ENCODE measurements at regions not wholly inside any gene's neighbourhood (a gene's known extent, or its start where the extent isn't known, plus 50 kb on each side); places are given as distances from the start of the nearest gene placed in this dataset.

DNA sequence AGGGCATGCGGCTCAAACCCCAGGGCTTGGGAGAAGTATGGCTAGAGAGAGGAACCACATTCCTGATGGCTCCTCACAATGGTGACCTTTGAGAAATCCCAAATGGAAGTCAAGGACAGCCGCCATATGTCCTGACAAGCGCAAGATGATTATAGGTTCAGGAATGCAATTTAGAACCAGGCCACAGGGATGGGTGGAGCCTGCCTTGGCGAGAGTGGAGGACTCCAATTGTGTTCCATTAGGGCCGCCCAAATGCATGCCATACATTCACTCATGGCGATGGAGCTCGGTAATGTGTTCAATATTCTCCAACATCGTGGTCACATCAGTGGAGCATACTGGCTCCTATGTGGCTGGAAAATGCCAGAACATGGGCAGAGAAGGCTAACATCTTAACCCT lies 662.9 kb upstream of the ID2 start:
- CTCF ChIA-PET, result no interaction called here
- Histone ChIP-seq H3K4me3 (ENCODE audit: low read depth, low read length) (no peak overlapping the region), H3K36me3 (ENCODE audit: control insufficient read depth, insufficient read depth, low read length) (no peaks in the 10 kb centered on the region), H3K27me3 (replicated peaks; ENCODE audit: control insufficient read depth, insufficient read depth, low read length) (no peaks in the 10 kb centered on the region), H3K9me3 (no peaks in the 10 kb centered on the region), H3K4me1 (no peaks in the 10 kb centered on the region)
- H3K4me3 Mint-ChIP-seq (ENCODE audit: unreplicated experiment), result no peak overlapping the region
- H3K27ac Mint-ChIP-seq (ENCODE audit: unreplicated experiment), result no peak overlapping the region
- intact Hi-C loops (cut with micrococcal nuclease; ENCODE audit: unreplicated experiment), result no loop called here
- POLR2A ChIA-PET, result no interaction called here
- no peak for DNase-seq
- H3K36me3 Mint-ChIP-seq (ENCODE audit: insufficient read depth, unreplicated experiment), result no peaks in the 10 kb centered on the region
- H3K27me3 Mint-ChIP-seq (ENCODE audit: insufficient read depth, unreplicated experiment), result peaks cover 13% of the 10 kb centered on the region
- H3K4me1 Mint-ChIP-seq (ENCODE audit: low read depth, unreplicated experiment), result no peaks in the 10 kb centered on the region
- H3K9me3 Mint-ChIP-seq (ENCODE audit: unreplicated experiment), result no peaks in the 10 kb centered on the region
- no TSS peak for BruUV-seq (replicated peaks)
- TF ChIP-seq CTCF (IDR thresholded peaks at IDR 0.05; ENCODE audit: insufficient read depth in 1 of 2, low read depth in 1 of 2, low read length in 1 of 2, severe bottlenecking in 1 of 2, unreplicated experiment in 1 of 2), result no peak

DNA sequence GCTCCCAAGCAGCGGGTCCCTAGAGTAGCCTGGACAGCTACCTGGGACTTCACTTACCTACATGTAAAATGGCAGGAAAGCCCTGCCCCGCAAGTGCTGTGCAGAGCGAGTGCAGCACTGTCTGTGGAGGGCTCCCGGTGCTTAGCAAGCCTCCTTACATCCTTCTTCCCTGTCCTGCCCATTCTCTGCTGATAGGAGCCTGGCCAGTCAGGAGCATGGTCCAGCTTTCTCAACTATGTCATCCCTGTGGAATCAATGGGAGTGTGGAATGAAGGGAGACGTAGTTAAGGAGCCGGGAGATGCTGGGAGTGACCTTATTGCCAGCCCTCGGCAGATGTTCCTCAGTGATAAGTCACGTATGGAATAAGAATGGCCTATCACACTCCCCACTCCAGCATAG lies 661.9 kb upstream of the ID2 start:
- H3K4me3 ChIP-seq (ENCODE audit: low read depth, low read length), result no peak overlapping the region
- no peaks in the 10 kb centered on the region for H3K36me3 ChIP-seq (ENCODE audit: control insufficient read depth, insufficient read depth, low read length)
- intact Hi-C loops (cut with micrococcal nuclease; ENCODE audit: unreplicated experiment), result no loop called here
- ChIA-PET POLR2A (no interaction called here), CTCF (interaction anchor here (0.6 kb wide), 1 partner anchor 225 kb away, joined by 4 read pairs; no protein-coding TSS in a partner anchor)
- no TSS peak for BruUV-seq (replicated peaks)
- H3K27me3 Mint-ChIP-seq (ENCODE audit: insufficient read depth, unreplicated experiment), result peaks cover 16% of the 10 kb centered on the region
- H3K36me3 Mint-ChIP-seq (ENCODE audit: insufficient read depth, unreplicated experiment), result no peaks in the 10 kb centered on the region
- no peak overlapping the region for H3K27ac Mint-ChIP-seq (ENCODE audit: unreplicated experiment)
- H3K9me3 Mint-ChIP-seq (ENCODE audit: unreplicated experiment), result no peaks in the 10 kb centered on the region
- no peaks in the 10 kb centered on the region for H3K9me3 ChIP-seq
- no peak overlapping the region for H3K4me3 Mint-ChIP-seq (ENCODE audit: unreplicated experiment)
- H3K4me1 Mint-ChIP-seq (ENCODE audit: low read depth, unreplicated experiment), result no peaks in the 10 kb centered on the region
- no peak for TF ChIP-seq CTCF (IDR thresholded peaks at IDR 0.05; ENCODE audit: insufficient read depth in 1 of 2, low read depth in 1 of 2, low read length in 1 of 2, severe bottlenecking in 1 of 2, unreplicated experiment in 1 of 2)
- no peaks in the 10 kb centered on the region for H3K27me3 ChIP-seq (replicated peaks; ENCODE audit: control insufficient read depth, insufficient read depth, low read length)
- no peaks in the 10 kb centered on the region for H3K4me1 ChIP-seq
- no peak for DNase-seq

- no peaks in the 10 kb centered on the region for H3K4me1 ChIP-seq
- no peaks in the 10 kb centered on the region for H3K9me3 Mint-ChIP-seq (ENCODE audit: unreplicated experiment)
- CTCF ChIA-PET, result no interaction called here
- H3K36me3 Mint-ChIP-seq (ENCODE audit: insufficient read depth, unreplicated experiment), result no peaks in the 10 kb centered on the region
- no peak for TF ChIP-seq CTCF (IDR thresholded peaks at IDR 0.05; ENCODE audit: insufficient read depth in 1 of 2, low read depth in 1 of 2, low read length in 1 of 2, severe bottlenecking in 1 of 2, unreplicated experiment in 1 of 2)
- intact Hi-C loops (cut with micrococcal nuclease; ENCODE audit: unreplicated experiment), result no loop called here
- POLR2A ChIA-PET, result no interaction called here
- no TSS peak for BruUV-seq (replicated peaks)
- no peaks in the 10 kb centered on the region for H3K9me3 ChIP-seq
- no peak overlapping the region for H3K4me3 Mint-ChIP-seq (ENCODE audit: unreplicated experiment)
- H3K4me3 ChIP-seq (ENCODE audit: low read depth, low read length), result no peak overlapping the region
- no peaks in the 10 kb centered on the region for H3K27me3 ChIP-seq (replicated peaks; ENCODE audit: control insufficient read depth, insufficient read depth, low read length)
- H3K27ac Mint-ChIP-seq (ENCODE audit: unreplicated experiment), result no peak overlapping the region
- DNase-seq, result no peak
- peaks cover 18% of the 10 kb centered on the region for H3K27me3 Mint-ChIP-seq (ENCODE audit: insufficient read depth, unreplicated experiment)
- H3K36me3 ChIP-seq (ENCODE audit: control insufficient read depth, insufficient read depth, low read length), result no peaks in the 10 kb centered on the region
- no peaks in the 10 kb centered on the region for H3K4me1 Mint-ChIP-seq (ENCODE audit: low read depth, unreplicated experiment)
Observed at GRCh38 chr2:8021921-8022320, 659.9 kb upstream of the ID2 start.

Measured in Caco-2 (cell line).